Kidney capillary endothelial cell (primary cell): ENCODE measurements at regions not wholly inside any gene's neighbourhood (a gene's known extent, or its start where the extent isn't known, plus 50 kb on each side); places are given as distances from the start of the nearest gene placed in this dataset.

ENCODE experiments used
- DNase-seq: peaks from one replicate; pipeline ENCODE4 v3.0.0-alpha.2; 2018; ENCODE audit warnings: low spot score

- no peak for DNase-seq
Measured at GRCh38 chr12:131605304-131605829, 105.5 kb upstream of the SFSWAP start.

- DNase-seq: no peak
Measured at GRCh38 chr12:131606218-131606901, 104.5 kb upstream of the SFSWAP start.

GRCh38 chr12:131607658-131608447 is 103.0 kb upstream of the SFSWAP start:
- no peak for DNase-seq

DNA sequence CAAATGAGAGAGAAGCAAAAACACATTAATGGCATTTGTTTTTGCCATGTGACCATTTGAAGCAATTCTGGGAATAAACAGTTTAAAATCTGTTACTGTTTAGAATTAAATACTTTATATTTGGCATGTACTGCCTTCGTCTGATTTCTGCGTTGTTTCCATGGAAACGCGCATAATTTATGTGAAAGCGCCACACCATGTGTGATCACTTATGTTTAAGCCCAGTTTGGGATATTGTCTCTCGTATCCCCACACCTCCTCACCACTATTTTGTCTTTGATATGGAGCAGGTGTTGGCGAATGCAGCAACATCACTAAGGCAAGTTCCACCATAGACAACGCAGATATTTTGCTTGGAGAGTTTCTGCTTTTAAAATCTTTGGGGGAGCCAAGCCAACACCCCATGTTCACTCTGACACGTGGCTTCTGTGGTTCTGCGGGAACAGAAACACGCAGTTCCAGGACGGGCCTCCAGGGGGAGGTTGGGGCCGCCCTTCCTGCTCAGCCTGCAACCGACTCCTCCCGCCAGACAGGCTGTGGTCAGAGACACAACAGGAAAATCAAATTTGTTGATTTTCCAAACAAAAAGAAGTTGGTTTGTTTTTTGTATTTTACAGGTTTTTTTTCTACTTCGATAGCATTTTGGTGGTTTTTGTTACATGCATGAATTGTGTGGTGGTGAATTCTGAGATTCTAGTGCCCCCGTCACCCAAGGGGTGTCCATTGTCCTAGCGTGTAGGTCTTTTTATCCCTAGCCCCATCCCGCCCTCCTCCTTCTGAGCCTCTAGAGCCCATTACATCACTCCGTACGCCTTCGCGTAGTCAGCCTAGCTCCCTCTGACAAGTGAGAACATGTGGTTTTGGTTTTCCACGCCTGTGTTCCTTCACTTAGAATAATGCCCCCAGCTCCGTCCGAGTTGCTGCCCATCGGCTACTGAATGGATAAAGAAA is 101.9 kb upstream of the SFSWAP start:
- peak; percentile 14 for DNase-seq

GRCh38 chr12:131609762-131610161 is 101.1 kb upstream of the SFSWAP start:
- DNase-seq: no peak

GRCh38 chr12:131610181-131610580 is 100.7 kb upstream of the SFSWAP start:
- DNase-seq: no peak

DNA sequence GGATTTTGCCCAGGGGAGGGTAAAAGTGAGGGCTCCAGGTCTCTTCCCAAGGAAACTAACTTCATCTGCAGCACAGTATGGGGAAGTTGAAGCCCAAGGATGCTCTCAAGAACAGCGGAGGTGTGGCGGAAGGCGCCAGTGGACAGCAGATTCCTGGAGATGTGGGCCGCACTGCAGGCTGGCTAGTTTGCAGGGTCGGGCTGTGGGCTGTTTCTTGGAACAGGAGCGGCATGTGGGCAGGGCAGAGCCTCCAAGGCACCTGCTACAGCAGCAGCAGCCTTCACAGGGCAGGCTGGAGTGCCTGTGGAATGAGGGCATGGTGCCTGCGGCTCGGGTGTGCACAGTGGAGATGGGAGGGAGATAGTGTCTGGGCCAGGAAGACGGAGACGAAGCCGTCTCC is 100.0 kb upstream of the SFSWAP start:
- DNase-seq: no peak

- DNase-seq: no peak
Measured at GRCh38 chr12:131611416-131612091, 99.3 kb upstream of the SFSWAP start.

- DNase-seq: no peak
Measured at GRCh38 chr12:131612092-131612755, 98.7 kb upstream of the SFSWAP start.

DNA sequence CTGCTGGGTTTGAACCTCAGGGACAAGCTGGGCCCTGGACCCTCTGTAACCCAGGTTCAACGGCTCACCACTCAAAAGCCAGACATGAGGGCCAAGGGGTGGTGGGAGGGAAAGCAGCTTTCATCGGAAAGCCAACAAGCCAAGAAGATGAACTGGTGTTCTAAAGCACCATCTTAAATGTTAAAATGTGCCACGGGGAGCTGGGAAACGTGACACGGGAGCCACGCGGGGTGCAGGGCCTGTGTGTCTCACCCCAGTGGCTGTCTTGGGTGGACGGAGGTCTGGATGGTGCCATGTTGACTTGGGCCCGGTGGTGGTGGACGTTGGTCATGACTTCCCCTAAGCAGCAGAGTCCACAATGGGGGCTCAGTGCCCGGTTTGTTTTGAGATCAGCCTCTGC is 97.7 kb upstream of the SFSWAP start:
- DNase-seq: no peak

GRCh38 chr12:131613678-131614077 is 97.2 kb upstream of the SFSWAP start:
- no peak for DNase-seq

DNA sequence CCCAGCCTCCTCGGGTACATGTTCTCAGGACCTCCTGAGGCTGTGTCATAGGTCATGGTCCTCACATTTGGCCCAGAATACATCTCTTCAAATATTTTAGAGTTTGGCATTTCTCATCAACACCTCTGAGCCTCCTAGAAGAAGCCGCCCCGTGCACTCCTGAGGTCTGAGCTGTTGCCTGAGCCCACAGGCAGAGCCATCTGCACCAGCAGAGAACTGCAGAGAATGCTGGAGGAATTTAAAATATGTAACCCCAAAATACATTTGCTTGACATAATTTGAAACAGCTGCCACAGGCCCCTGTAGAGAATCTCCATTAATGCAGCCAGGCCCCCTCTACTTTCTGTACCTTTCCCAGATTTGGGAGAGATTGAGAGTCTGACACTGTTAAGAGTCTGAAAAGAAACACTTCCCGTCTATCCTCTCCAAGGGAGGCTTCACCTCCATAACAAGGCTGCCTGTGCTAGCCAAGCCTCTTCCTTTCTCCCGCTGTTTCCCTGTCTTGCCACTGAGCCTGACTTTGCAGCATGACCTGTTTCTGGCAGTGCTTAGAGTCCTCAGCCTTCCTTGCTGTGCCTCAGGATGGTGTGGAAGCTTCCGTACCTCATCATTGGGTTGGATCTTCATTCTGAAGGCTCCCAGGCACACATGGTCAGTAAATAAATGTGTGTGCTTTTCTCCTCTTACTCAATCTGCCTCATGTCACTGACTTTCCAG is 95.4 kb upstream of the SFSWAP start:
- no peak for DNase-seq

DNA sequence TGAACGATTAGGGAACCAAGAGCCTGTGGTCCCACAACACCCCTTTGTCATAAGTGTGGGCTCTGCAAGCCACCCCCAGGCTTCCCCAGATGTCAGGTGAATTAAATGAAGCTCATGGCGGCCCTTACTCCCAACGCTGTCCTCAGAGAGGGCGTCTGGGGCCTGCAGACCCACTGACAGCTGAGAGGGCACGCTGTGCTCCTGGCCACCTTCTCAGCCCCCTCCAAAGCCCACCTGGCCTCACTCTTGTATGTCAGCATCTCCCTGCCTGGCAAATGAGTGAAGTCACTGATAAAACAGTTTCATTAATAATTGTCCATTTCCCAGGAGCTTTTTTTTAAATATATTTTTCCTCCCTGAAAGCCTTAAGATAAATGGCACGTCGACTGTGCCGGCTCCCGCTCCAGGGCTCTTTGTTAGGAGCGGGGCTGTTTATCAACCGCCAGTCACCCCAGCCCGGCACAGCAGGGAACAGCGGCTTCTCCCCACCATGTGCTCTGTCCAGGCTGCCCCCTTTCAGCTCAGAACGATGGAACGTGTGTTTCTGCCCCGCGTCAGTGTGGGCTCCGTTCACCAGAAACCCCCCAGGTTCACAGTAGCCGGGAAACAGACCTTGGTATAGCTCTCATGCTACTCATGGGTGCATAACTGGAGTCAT is 94.7 kb upstream of the SFSWAP start:
- no peak for DNase-seq

DNA sequence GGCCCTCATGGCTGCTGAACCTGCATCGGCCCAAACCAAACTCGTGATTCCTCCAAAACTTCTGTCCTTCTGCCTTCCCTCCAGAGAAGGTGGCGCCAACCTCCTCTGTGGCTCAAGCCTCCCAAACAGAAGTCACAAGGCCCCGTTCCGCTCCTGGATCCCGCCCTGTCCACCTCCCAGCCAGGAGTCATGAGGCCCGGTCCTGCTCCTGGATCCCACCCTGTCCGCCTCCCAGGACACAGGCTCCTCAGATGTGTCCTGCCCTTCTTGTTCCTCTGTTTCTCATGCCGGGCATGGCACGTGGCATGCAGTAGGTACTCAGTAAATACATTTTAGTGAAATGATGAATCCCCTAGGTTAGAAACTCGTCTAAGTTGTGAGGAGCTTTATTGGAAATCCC is 94.2 kb upstream of the SFSWAP start:
- no peak for DNase-seq

GRCh38 chr12:131617179-131617578 is 93.7 kb upstream of the SFSWAP start:
- DNase-seq: no peak

GRCh38 chr12:131617596-131618302 is 93.1 kb upstream of the SFSWAP start:
- no peak for DNase-seq

GRCh38 chr12:131618303-131618658 is 92.6 kb upstream of the SFSWAP start:
- no peak for DNase-seq

DNA sequence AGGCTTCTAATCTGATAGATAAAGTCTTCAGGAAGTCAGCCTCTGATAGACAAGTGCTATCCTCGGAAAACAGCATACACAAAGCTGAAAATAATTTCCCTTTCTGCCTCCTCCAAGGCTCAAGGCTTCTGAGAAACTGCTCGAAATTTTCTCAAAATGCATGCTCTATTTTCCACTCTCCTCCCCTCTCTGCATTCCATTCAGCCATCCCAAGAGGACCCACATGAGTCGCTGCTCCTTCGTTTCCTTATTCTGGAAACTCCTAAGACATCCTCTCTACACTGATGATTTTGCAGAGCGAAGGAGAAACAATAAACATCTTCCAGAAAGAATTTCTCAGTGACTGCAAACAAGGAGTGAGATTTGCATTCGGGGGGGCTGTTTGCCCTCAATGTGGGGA is 92.2 kb upstream of the SFSWAP start:
- DNase-seq: no peak

DNA sequence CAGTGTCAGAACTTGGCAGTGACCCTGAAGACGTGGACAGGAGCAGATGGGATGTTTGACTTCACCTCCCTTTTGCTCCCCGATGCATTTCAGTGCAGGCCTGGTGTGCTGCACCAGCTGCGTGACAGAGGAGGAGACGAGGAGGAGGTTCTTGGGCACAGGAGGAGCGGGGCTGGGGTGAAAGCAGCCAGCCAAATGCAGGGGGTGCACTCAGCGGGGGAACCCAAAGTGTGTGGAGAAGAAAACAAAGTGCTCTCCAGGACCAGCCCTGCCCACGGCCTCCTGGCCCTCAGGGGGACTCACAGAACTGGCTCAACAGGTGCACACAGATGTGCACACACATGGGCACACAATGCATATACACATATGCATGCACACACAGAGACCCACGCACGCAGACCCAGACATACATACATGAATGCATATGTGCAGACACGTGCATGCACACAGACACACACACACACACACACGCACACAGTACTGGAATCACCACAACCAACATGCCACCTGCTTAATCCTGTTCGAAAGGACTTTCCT is 91.7 kb upstream of the SFSWAP start:
- DNase-seq: no peak
